Gastroesophageal sphincter (tissue), 4 donors: ENCODE measurements at regions not wholly inside any gene's neighbourhood (a gene's known extent, or its start where the extent isn't known, plus 50 kb on each side); places are given as distances from the start of the nearest gene placed in this dataset.

Experiments
- ATAC-seq: fragments of 150-250 bp; one replicate; pipeline ENCODE4 v1.9.1; 2016; ENCODE audit warnings: mild to moderate bottlenecking, moderate library complexity
- H3K27ac ChIP-seq, 4 donors: fragments of 200-600 bp; sonication (generic) in 3 of 4; 1 replicate in 3 of 4; 2 replicates in 1 of 4; pipeline ENCODE4 v1.5.1; 2016 to 2019
- H3K27me3 ChIP-seq: fragments of 200-600 bp; sonication (generic); one replicate; pipeline ENCODE4 v1.5.1; 2019
- H3K36me3 ChIP-seq, 2 donors: fragments of 200-600 bp; sonication (generic); one replicate each; pipeline ENCODE4 v1.5.1; 2019; ENCODE audit warnings: control low read depth in 1 of 2
- H3K4me1 ChIP-seq, 3 donors: fragments of 200-600 bp; sonication (generic); 1 replicate in 2 of 3; 2 replicates in 1 of 3; pipeline ENCODE4 v1.5.1; 2016 to 2019; ENCODE audit warnings: control low read depth in 2 of 3
- H3K4me3 ChIP-seq, 2 donors: fragments of 200-600 bp; sonication (generic); one replicate each; pipeline ENCODE4 v1.5.1; 2019; ENCODE audit warnings: mild to moderate bottlenecking in 1 of 2, moderate library complexity in 1 of 2
- H3K9me3 ChIP-seq, 3 donors: fragments of 200-600 bp; sonication (generic); one replicate each; pipeline ENCODE4 v1.5.1; 2017 to 2019; ENCODE audit warnings: control low read depth in 2 of 3
- CTCF ChIP-seq, 4 experiments: fragments of 200-600 bp in 2 of 4; fragments of 450-650 bp in 2 of 4; sonication (generic) in 1 of 4; IDR thresholded peaks; one replicate each; pipeline ENCODE4 v1.5.1; 2017 to 2019; ENCODE audit warnings: antibody characterized with exemption in 4 of 4, mild to moderate bottlenecking in 2 of 4, moderate library complexity in 2 of 4
- EP300 ChIP-seq: sonication (generic); formaldehyde crosslinking; IDR thresholded peaks from one replicate; pipeline ENCODE4 v1.6.1; 2017; ENCODE audit warnings: antibody characterized with exemption, mild to moderate bottlenecking
- POLR2A ChIP-seq, 2 donors: fragments of 450-650 bp; IDR thresholded peaks; one replicate each; pipeline ENCODE4 v1.6.1; 2017; ENCODE audit warnings: antibody characterized with exemption in 2 of 2, mild to moderate bottlenecking in 2 of 2, moderate library complexity in 1 of 2
- POLR2AphosphoS5 ChIP-seq: sonication (generic); formaldehyde crosslinking; IDR thresholded peaks from one replicate; pipeline ENCODE4 v1.6.1; 2017; ENCODE audit warnings: antibody characterized with exemption
- WGBS, 2 donors: methylation state at CpG; one replicate each; pipeline ENCODE4 v1.1.5; 2018; ENCODE audit warnings: low coverage in 1 of 2; 5-methylcytosine and 5-hydroxymethylcytosine counted together

GRCh38 chr15:70531576-70531975 is 231.8 kb downstream of the UACA start:
- Histone ChIP-seq H3K4me1 (no peaks in the 10 kb centered on the region), H3K36me3 (no peaks in the 10 kb centered on the region), H3K9me3 (no peaks in the 10 kb centered on the region), H3K4me3 (no peak overlapping the region), H3K27me3 (peaks cover 17% of the 10 kb centered on the region), H3K27ac (no peak overlapping the region)
- TF ChIP-seq CTCF (IDR thresholded peaks at IDR 0.05) (no peak), POLR2AphosphoS5 (no peak), POLR2A (IDR thresholded peaks at IDR 0.05) (no peak), EP300 (no peak)
- 62 to 86% methylated on average over 2 of the region's 2 CpGs for whole genome bisulfite sequencing, 2 donors
- ATAC-seq: no peak

- no peak overlapping the region for H3K4me3 ChIP-seq
- H3K4me1 ChIP-seq: no peaks in the 10 kb centered on the region
- ATAC-seq: no peak
- peaks cover 15% of the 10 kb centered on the region for H3K27me3 ChIP-seq
- TF ChIP-seq CTCF (IDR thresholded peaks at IDR 0.05) (no peak), POLR2A (IDR thresholded peaks at IDR 0.05) (no peak)
- no peak overlapping the region for H3K27ac ChIP-seq
- no peaks in the 10 kb centered on the region for H3K9me3 ChIP-seq
- WGBS, 2 donors: 72 to 91% methylated on average over 4 to 6 of the region's 8 CpGs
- H3K36me3 ChIP-seq: no peaks in the 10 kb centered on the region
Observed at GRCh38 chr15:70530906-70531305, 232.5 kb downstream of the UACA start.

GRCh38 chr15:70530503-70530902 is 232.9 kb downstream of the UACA start:
- Histone ChIP-seq H3K4me3 (no peak overlapping the region), H3K36me3 (no peaks in the 10 kb centered on the region), H3K4me1 (no peaks in the 10 kb centered on the region), H3K27me3 (peaks cover 11% of the 10 kb centered on the region), H3K9me3 (no peaks in the 10 kb centered on the region), H3K27ac (no peak overlapping the region)
- TF ChIP-seq POLR2AphosphoS5: no peak
- TF ChIP-seq CTCF (IDR thresholded peaks at IDR 0.05): no peak
- no peak for TF ChIP-seq POLR2A (IDR thresholded peaks at IDR 0.05)
- TF ChIP-seq EP300: no peak
- WGBS, 2 donors: 81 to 96% methylated on average over 4 of the region's 4 CpGs
- ATAC-seq: no peak

- Histone ChIP-seq H3K4me1 (no peaks in the 10 kb centered on the region), H3K27ac (no peak overlapping the region), H3K36me3 (no peaks in the 10 kb centered on the region), H3K4me3 (no peak overlapping the region), H3K27me3 (peaks cover 11% of the 10 kb centered on the region), H3K9me3 (no peaks in the 10 kb centered on the region)
- WGBS, 2 donors: 71 to 100% methylated on average over 2 to 3 of the region's 5 CpGs
- ATAC-seq: no peak
- TF ChIP-seq CTCF (IDR thresholded peaks at IDR 0.05) (no peak), POLR2AphosphoS5 (no peak), EP300 (no peak), POLR2A (IDR thresholded peaks at IDR 0.05) (no peak)
Observed at GRCh38 chr15:70530017-70530499, 233.3 kb downstream of the UACA start.

- TF ChIP-seq CTCF (IDR thresholded peaks at IDR 0.05) (no peak), POLR2A (IDR thresholded peaks at IDR 0.05) (no peak)
- H3K36me3 ChIP-seq: no peaks in the 10 kb centered on the region
- H3K27ac ChIP-seq: no peak overlapping the region
- H3K27me3 ChIP-seq: peaks cover 11% of the 10 kb centered on the region
- no peaks in the 10 kb centered on the region for H3K4me1 ChIP-seq
- no peaks in the 10 kb centered on the region for H3K9me3 ChIP-seq
- no peak overlapping the region for H3K4me3 ChIP-seq
- no peak for ATAC-seq
- WGBS, 2 donors: 93 to 100% methylated on average over 1 to 3 of the region's 4 CpGs
Observed at GRCh38 chr15:70528816-70529215, 234.5 kb downstream of the UACA start.
